HG02623 (cell line): ENCODE measurements at regions not wholly inside any gene's neighbourhood (a gene's known extent, or its start where the extent isn't known, plus 50 kb on each side); places are given as distances from the start of the nearest gene placed in this dataset.
A peak's percentile ranks its signal among the peaks of the same experiment; 100 is the strongest.
"Not testable (repeated sequence)": the region's sequence is repeated elsewhere in the genome, so short reads cannot be mapped to it uniquely, and the experiment has no call there.

Experiments
- ATAC-seq: cut with Tn5 transposase; IDR thresholded peaks from one replicate; pipeline ENCODE4 v1.9.1; 2021; ENCODE audit warnings: moderate library complexity; ENCODE audit not compliant: unreplicated experiment

DNA sequence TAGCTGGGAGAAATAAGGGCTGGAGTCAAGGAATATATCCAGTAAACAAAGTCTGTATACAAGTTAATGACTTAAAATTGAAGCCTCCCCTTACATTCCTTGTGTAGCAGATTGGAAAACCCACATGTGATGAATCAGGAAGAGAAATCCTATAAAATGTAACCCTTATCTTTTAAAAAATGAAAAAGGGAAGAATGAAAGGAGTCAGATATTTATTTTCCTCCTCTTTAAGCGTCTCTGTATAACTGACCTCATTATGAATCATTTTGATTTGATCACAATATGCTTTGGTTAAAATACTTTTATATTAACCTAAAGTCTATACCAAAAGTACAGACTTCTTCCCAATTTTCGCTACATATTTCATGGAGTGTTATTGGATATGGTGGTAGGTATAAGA is 316.3 kb upstream of the STAC start:
- ATAC-seq = no peak

DNA sequence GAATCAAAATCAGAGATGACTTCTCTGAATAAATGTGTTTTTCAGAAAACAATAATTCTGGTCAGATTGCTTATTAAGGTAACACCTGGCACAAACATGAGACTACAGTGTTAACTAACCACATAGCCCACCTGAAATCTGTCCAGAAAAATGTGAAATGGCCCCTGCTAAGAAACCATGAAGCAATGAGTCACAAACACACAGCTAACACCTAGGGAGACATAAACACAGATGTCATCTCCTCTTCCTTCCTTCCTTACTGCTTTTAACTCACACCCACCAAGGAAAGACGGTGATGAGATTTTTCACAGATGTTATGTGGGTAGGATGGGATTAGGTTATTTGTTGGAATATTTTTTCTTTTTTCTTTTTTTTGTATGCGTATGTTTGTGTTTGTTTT is 315.0 kb upstream of the STAC start:
- no peak for ATAC-seq

- no peak for ATAC-seq
These were observed 304.8 kb upstream of the STAC start for GRCh38 chr3:36075491-36075890.

DNA sequence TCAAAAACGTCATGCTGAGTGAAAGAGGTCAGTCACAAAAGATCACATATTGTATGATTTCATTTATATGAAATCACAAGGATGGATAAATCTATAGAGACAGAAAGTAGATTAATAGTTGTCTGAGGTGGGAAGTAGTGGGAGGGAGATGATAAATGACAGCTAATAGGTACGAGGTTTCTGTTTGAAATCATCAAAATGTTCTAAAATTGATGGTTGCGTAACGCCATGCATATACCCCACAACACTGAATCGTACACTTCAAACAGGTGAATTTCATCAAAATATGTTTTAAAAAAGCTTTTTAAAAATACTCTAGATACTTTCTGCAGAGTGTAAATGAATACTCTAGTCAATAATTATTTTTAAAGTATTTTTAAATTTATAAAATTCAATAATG is 303.0 kb upstream of the STAC start:
- ATAC-seq = no peak

GRCh38 chr3:36082958-36083357 is 297.3 kb upstream of the STAC start:
- ATAC-seq = not testable (repeated sequence)

DNA sequence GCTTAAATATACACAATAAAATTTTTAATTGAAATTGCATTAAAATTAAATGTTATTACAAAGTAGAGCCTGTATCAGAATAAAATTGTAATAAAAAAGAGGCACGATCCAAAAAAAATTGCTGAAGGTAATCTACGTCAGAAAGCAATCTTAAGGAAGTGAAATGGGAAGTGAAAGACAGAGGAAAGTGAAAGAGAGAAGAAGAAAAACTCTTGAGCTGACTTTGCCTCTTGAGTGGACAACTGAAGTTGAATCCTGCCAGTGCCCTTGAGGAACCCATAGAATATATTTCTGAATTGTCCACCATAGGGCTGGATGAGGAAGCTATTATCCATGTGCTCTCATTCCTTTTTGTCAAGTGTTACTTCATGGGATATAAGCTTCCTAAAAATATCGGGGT is 285.1 kb upstream of the STAC start:
- ATAC-seq = peak; percentile 61

DNA sequence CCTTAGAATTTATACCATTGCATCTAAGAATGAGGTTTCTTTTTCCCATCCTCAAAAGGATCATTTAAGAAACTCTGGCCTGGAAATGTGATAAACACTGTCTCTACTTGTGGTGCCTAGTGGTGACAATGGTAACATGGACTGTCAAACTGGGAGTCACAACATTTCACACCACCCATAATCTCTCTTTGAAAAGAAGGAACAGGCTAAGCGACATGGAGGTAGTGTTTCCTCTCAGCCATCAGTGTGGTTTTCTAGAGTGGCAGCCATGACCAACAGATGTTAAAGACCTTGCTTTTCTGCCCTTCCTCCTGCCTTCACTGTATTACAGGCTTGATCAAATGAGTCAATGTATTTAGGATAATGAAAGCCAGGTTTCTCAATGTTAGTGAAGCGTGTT is 283.1 kb upstream of the STAC start:
- no peak for ATAC-seq

- ATAC-seq = no peak
These were observed 266.0 kb upstream of the STAC start for GRCh38 chr3:36114353-36114752.

DNA sequence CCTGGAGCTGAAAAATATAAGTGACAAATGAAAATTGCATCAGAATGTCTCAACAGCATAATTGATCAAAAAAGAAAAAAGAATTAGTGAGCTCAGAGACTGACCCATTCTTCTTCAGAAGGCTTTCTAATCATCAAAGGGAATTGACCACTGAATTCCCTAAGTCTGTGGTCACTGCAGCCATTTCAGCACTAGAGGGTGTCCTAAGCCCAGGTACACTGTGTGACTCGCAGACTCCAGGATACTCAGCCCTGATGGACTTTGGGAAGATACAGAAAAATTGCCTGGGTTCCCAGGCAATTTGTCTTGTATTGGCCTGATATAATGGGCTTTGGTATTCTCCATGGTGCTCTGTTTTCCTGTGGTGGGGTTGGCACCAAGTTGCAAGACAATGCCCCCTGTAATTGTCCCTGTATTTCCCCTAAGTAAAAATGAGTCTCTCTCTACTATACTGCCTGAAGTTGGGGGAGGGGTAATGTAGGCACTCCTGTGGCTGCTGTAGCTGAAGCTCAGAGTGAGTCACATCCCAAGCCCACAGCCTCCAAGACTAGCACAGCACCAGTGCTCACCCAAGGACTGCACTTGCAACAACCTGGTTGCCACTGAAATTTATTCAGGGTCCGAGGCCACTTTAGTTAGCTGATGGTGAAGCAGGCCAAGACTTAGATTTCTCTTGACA is 256.0 kb upstream of the STAC start:
- ATAC-seq = no peak

DNA sequence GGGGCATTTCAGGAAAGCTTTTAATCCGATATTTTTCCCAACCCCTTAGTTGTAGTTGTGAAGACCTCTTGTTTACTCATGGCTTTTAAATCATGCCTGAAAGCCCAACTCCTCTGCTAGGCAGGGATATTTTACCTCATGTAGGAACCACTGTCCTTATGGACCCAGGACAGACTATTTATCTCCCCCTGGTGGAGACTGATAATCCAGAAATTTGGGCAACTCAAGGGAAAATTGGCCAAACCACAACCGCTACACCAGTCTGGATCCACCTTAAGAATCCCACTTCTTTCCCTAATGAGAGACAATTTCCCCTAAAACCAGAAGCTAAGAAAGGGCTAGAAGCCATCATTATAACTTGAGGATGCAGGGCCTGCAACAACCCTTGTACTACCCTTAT is 248.1 kb upstream of the STAC start:
- no peak for ATAC-seq

DNA sequence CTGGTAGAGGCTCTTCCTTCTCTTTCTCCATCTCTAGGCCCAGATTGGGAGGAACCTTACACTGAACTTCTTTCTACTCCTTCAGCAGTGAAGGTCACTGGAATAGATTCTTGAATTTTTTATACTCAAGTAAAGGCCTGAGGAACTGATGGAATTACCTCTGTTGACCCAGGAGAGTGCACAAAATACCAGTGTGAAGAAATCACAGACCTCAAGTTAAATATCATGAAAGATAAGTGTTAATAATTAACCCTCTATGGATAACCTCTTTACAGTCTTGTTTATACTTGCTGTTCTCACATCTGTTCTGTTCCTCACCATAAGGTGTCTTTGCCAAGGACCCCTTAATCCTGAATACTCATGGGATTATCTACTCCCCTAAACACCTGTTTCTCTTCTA is 244.4 kb upstream of the STAC start:
- ATAC-seq = no peak

DNA sequence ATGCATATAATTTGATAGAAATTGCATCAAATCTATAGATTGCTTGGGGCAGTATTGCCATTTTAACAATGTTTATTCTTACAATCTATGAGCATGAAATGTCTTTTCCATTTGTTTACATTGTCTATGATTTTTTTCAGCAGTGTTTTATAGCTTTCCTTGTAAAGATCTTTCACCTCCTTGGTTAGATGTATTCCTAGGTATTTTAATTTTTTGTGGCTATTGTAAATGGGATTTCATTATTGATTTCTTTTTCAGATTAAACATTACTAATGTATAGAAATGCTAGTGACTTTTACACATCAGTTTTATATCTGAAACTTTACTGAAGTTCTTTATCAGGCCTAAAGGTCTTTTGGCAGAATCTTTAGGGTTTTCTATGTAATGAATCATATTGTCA is 237.6 kb upstream of the STAC start:
- ATAC-seq = no peak

DNA sequence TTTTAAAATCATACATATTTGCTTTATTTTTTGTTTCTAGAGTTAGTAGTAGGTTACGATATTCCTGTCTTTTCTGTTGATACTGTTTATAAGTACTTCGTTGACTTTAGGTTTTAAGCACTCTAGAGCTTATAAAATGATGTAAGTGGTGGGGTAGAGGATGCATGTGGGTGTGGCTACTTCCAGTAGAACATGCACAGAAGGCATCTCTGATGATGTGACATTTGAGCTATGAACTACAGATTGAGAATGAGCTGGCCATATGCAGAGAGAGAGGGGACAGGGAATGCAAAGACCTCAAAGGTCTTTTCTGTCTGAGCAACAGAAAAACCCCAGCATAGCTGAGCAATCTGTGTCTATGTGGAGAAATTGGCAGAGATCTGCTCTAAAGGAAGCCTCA is 233.9 kb upstream of the STAC start:
- ATAC-seq = no peak

DNA sequence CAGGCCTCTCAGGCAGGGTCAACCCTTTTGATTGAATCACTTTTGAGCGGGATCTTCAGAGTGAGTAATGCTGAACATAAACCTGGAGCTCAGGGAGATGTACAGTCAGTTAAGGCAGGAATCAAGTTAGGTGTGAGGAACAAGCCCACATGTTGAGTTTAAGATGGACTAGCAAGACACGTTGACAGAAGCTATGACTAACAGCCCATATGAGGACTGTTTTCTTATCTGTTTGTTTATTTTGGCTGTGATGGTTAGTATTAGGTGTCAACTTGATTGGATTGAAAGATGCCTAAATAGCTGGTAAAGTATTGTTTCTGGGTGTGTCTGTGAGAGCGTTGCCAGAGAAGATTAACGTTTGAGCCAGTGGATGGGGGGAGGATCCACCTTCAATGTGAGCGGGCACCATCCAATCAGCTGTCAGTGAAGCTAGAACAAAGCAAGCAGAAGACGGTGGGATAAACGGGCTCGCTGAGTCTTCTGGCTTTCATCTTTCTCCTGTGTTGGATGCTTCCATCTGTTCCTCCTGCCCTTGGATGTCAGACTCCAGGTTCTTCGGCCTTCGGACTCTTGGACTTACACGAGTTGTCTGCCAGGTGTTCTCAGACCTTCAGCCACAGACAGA is 232.3 kb upstream of the STAC start:
- no peak for ATAC-seq

DNA sequence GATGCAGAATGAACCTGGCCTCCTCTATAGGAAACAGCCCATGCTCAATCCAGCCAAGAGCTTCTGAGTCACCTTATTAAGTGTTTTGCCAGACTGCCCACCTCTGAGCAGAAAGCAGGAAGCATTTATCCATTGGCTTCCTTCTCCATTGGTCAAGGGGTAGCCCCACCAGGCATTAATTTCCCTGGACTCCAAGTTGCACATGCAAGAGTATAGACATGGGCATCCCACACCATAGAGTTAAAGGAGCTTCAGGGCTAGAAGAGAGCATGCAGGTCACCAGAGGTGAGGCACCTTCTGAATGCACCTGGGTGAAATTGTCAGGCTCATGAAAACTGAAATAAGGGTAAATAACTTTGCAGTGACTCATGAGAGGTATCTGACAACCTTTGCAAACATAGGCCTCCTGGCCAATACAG is 230.8 kb upstream of the STAC start:
- ATAC-seq = no peak

DNA sequence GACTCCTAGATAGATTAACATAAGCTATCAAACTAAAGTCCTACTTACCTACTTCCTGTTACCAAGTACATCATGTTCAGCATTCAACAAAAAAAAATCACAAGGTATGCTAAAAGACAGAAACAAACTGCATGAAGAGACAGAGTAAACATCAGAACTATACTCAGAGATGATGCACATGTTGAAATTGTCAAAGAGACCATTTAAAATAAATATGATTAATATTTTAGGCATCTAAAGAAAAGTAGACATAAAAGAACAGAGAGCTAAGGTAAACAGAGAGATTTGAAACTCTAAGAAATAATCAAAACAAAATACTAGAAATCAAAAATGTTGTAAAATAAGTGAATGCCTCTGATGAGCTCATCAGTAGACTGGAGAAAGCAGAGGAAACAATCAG is 224.8 kb upstream of the STAC start:
- no peak for ATAC-seq

GRCh38 chr3:36164400-36164799 is 215.9 kb upstream of the STAC start:
- ATAC-seq = no peak

GRCh38 chr3:36165509-36166290 is 214.6 kb upstream of the STAC start:
- no peak for ATAC-seq

- no peak for ATAC-seq
These were observed 213.8 kb upstream of the STAC start for GRCh38 chr3:36166477-36166876.

GRCh38 chr3:36172699-36173098 is 207.6 kb upstream of the STAC start:
- ATAC-seq = no peak

DNA sequence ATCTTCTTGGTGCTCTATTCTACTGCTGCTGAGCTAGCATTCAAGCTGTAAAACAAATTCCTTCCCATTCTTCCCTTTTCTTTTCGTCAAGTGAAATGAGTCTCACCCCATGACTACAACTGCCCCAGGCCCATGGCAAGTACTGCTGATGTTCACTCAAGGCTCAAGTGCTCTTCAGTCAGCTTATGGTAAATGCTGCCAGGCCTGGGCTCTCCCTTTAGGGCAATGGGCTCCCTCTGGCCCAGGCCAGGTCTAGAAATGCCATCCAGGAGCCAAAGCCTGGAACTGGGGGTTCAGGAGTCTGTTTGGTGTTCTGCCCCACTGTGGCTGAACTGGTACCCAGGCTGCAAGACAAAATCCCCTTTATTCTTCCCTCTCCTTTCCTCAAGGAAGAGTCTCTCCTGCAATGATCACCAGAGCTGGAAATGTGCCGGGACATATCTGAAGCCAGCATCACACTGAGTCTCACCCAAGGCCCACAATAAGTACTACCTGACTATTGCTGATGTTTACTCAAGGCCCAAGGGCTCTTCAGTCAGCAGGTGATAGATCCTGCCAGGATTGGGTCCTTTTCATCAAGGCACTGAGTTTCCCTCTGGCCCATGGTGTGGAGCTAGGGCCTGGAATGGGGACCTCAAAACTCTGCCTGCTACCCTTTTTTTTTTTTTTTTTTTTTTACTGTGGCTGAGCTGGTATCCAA is 205.0 kb upstream of the STAC start:
- no peak for ATAC-seq
